ENCODE measurements at regions not wholly inside any gene's neighbourhood (a gene's known extent, or its start where the extent isn't known, plus 50 kb on each side); places are given as distances from the start of the nearest gene placed in this dataset.

DNA sequence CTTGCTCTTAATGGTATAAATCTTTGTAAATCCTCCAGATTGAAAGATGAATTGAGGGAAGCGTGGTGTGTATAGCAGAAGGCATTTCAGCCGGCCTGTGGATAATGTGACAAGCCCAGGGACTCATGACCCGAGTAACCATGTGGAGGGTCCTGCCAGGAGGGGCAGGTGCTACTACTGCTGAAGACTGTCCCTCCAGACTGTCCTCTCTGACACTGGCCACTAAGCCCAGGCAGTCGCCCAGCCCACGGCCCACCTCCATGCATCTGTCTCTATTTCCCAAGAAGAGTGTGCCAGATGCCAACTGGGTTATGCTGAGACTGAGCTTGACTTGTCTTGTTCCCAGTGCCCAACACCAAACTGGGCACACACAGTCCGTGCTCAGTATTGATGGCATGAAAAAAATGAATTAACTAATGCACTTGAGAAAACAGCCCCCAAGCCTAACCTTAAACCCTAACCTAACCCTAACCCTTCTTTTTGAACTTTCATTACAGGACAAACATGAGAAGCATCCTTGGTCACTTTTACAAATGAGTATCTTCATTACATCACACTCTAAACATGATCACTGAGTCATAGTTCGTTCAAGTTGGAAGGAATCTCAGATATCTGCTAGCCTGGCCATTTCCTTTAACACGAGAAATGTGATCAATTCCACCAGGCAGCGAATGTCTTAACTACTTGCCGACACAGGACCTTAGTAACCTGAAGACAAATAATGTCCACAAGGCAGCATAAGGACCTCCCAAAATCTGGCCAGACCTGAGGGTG is 182.2 kb upstream of the RREB1 start:
- ATAC-seq (ENCODE audit: low FRiP score), result no peak
- TF ChIP-seq CTCF (IDR thresholded peaks at IDR 0.05), result no peak
- DNase-seq (ENCODE audit: low spot score), result no peak

DNA sequence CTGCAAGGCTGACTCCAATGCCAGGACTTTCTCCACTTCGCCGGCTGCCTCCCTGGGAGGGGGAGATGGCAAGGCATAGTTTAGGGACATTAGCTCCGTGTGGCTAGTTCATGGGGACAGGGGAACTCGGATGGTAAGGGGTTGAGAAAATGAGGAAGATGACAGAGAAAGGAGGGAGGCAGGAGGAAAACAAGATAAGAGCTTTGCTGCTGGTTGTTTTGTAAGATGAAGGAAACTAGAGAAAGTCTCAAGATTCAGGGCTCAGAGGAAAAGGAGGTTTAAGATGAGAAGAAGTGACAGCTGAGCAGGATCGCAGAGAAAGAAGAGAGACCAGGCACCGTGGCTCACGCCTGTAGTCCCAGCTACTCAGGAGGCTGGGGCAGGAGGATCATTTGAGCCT is 180.9 kb upstream of the RREB1 start:
- DNase-seq (ENCODE audit: low spot score) (no peak), ATAC-seq (ENCODE audit: low FRiP score) (no peak)
- TF ChIP-seq CTCF (IDR thresholded peaks at IDR 0.05), result no peak

- no peak for TF ChIP-seq CTCF (IDR thresholded peaks at IDR 0.05)
- ATAC-seq (ENCODE audit: low FRiP score) (peak; percentile 46), DNase-seq (ENCODE audit: low spot score) (no peak)
These were observed 180.0 kb upstream of the RREB1 start for GRCh38 chr6:6927521-6928361.

DNA sequence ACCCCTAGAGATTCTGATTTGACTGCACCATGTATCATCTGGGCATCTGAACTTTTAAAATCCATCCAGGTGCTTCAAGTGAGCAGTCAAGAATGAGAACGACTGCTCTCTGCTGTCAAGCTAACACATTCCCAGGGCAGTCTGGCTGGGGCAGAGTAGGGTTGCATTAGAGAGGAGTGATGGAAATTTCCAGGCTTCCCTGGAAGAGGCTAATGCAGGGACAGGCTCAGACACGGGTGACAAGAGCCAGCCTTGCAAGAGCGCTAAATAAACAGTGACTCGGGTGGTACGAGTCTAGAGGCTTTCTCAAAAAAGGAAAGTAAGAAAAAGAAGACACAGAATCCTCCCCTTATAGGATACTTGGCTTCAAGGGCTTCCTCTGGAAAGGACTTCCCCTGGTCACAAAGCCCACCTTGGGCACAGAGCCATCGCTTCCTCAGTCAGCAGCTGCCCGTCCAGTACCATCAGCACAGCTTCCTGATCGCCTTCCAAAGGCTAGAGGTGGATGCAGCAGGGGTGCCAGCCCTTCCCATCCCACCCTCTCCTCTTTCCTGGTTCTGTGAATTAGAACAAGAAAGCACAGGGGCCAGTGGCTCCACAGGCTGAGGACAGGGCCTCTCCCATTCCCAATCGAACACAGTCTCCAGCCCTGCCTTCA is 177.4 kb upstream of the RREB1 start:
- DNase-seq (ENCODE audit: low spot score) (no peak), ATAC-seq (ENCODE audit: low FRiP score) (no peak)
- TF ChIP-seq CTCF (IDR thresholded peaks at IDR 0.05), result no peak

GRCh38 chr6:6931071-6932025 is 176.4 kb upstream of the RREB1 start:
- DNase-seq (ENCODE audit: low spot score) (no peak), ATAC-seq (ENCODE audit: low FRiP score) (no peak)
- TF ChIP-seq CTCF (IDR thresholded peaks at IDR 0.05), result no peak

DNA sequence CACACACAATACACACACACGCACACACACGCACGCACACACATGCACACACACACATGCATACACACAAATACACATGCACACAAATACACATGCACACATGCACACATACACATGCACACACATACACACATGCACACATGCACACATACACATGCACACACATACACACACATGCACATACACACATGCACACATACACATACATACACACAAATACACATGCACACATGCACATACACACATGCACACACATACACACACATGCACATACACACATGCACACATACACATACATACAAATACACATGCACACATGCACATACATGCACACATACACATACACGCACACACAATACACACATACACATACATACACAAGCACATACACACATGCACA is 175.4 kb upstream of the RREB1 start:
- DNase-seq (ENCODE audit: low spot score) (no peak), ATAC-seq (ENCODE audit: low FRiP score) (no peak)
- no peak for TF ChIP-seq CTCF (IDR thresholded peaks at IDR 0.05)
